ENCODE measurements at regions not wholly inside any gene's neighbourhood (a gene's known extent, or its start where the extent isn't known, plus 50 kb on each side); places are given as distances from the start of the nearest gene placed in this dataset.

GRCh38 chr15:36291501-36291900, 287.9 kb upstream of the CDIN1 start:
- no peak for DNase-seq (ENCODE audit: low spot score)
- TF ChIP-seq CTCF (IDR thresholded peaks at IDR 0.05; ENCODE audit: extremely low read depth, missing control alignments), result no peak

- no peak for DNase-seq (ENCODE audit: low spot score)
Observed at GRCh38 chr15:36294359-36294758, 285.1 kb upstream of the CDIN1 start.

GRCh38 chr15:36301947-36302346, 277.5 kb upstream of the CDIN1 start:
- no peak for TF ChIP-seq CTCF (IDR thresholded peaks at IDR 0.05; ENCODE audit: extremely low read depth, missing control alignments)
- no peak for DNase-seq (ENCODE audit: low spot score)

More at GRCh38 chr15:36294359-36294758, 285.1 kb upstream of the CDIN1 start:
- no peak for TF ChIP-seq CTCF (IDR thresholded peaks at IDR 0.05; ENCODE audit: extremely low read depth, missing control alignments)

- no peak for TF ChIP-seq CTCF (IDR thresholded peaks at IDR 0.05; ENCODE audit: extremely low read depth, missing control alignments)
- DNase-seq (ENCODE audit: low spot score), result no peak
Observed at GRCh38 chr15:36313021-36313420, 266.4 kb upstream of the CDIN1 start.

DNA sequence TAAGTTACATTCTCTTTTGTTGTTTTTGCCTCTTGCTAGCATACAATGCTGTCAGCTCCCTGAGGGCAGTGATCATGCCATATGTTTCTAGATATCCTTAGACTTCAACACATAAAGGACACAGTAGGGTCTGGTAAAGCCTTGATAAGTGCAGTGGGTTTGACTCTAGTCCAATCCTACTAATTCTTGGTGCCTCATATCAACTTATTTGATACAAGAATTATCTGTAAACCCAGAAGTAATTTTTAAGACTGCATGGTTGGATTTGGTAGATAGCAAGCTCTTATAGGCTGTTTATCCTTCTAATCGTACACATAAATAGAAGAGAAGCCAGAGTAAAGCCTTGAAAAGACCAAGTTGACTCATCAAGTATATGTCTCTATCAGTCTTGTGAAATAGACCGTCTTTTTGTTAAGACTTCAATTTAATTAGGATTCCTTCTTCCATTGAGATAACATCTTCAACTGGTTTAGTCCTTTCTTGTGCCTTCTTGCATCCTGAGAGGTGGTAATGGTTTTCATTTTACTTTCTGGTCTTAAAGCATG, 265.6 kb upstream of the CDIN1 start:
- DNase-seq (ENCODE audit: low spot score), result no peak
- TF ChIP-seq CTCF (IDR thresholded peaks at IDR 0.05; ENCODE audit: extremely low read depth, missing control alignments), result no peak

GRCh38 chr15:36315649-36316048, 263.8 kb upstream of the CDIN1 start:
- DNase-seq (ENCODE audit: low spot score), result no peak

DNA sequence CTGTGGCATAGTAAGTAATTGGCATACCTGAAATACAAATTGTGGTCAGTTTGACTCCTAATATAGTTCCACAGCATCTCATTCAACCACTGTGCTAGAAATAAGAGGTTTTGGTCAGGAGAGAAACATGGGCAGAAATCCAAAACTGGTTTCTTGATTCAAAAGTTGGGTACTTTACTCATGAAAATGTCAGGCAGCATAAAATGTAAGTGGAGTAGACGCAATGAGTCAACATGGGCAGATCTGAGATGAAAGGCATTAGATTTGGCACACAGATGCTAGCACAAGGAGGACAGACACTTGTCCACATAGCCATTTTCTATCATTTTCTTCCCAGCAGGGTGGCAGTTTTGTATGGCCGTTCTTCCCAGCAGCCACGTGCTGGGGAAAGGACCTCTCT, 255.8 kb upstream of the CDIN1 start:
- no peak for TF ChIP-seq CTCF (IDR thresholded peaks at IDR 0.05; ENCODE audit: extremely low read depth, missing control alignments)
- no peak for DNase-seq (ENCODE audit: low spot score)

More at GRCh38 chr15:36315649-36316048, 263.8 kb upstream of the CDIN1 start:
- no peak for TF ChIP-seq CTCF (IDR thresholded peaks at IDR 0.05; ENCODE audit: extremely low read depth, missing control alignments)

Measured in GM20000 (cell line).